ENCODE measurements at regions not wholly inside any gene's neighbourhood (a gene's known extent, or its start where the extent isn't known, plus 50 kb on each side); places are given as distances from the start of the nearest gene placed in this dataset.

DNA sequence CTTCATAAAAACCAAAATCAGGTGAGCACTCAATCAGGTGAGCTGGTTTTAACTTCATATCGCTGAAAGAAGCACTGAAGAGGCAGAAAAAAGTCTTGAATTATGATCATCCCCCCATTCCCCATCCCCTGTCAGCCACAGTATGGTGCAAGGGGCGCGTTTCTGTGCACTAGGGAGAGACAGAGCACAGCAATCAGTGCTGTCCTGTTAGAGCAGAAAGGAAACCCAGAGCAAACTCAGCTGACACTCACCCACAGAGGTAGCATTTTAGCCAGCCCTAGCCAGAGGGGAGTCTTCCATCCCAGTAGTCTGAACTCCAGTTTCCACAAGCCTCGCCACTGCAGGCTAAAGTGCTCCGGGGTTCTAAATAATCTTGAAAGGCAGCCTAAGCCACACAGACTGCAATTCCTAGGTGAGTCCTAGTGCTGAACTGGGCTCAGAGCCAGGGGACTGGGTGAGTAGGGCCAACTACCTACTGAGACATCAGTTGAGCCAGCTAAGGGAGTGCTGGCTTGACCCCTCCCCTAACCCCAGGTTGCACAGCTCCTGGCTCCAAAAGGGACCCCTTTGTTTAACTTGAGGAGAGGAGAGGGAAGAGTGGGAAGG lies 1352.6 kb upstream of the GJE1 start:
- TF ChIP-seq CTCF (IDR thresholded peaks at IDR 0.05; ENCODE audit: partially characterized antibody, unreplicated experiment) = no peak
- DNase-seq = no peak
- H3K27ac Mint-ChIP-seq (ENCODE audit: unreplicated experiment) = no peak overlapping the region
- no peak overlapping the region for H3K4me3 Mint-ChIP-seq (ENCODE audit: unreplicated experiment)
- peaks cover 1% of the 10 kb centered on the region for H3K9me3 Mint-ChIP-seq (ENCODE audit: unreplicated experiment)
- H3K27me3 Mint-ChIP-seq (ENCODE audit: unreplicated experiment) = no peaks in the 10 kb centered on the region
- no peaks in the 10 kb centered on the region for H3K4me1 Mint-ChIP-seq (ENCODE audit: low read depth, unreplicated experiment)
- H3K36me3 Mint-ChIP-seq (ENCODE audit: unreplicated experiment) = no peaks in the 10 kb centered on the region

GRCh38 chr6:140779341-140779740 lies 1353.4 kb upstream of the GJE1 start:
- no peak for TF ChIP-seq CTCF (IDR thresholded peaks at IDR 0.05; ENCODE audit: partially characterized antibody, unreplicated experiment)
- no peaks in the 10 kb centered on the region for H3K27me3 Mint-ChIP-seq (ENCODE audit: unreplicated experiment)
- H3K4me1 Mint-ChIP-seq (ENCODE audit: low read depth, unreplicated experiment) = no peaks in the 10 kb centered on the region
- no peak overlapping the region for H3K4me3 Mint-ChIP-seq (ENCODE audit: unreplicated experiment)
- H3K9me3 Mint-ChIP-seq (ENCODE audit: unreplicated experiment) = peaks cover 1% of the 10 kb centered on the region
- no peak overlapping the region for H3K27ac Mint-ChIP-seq (ENCODE audit: unreplicated experiment)
- no peaks in the 10 kb centered on the region for H3K36me3 Mint-ChIP-seq (ENCODE audit: unreplicated experiment)
- no peak for DNase-seq

DNA sequence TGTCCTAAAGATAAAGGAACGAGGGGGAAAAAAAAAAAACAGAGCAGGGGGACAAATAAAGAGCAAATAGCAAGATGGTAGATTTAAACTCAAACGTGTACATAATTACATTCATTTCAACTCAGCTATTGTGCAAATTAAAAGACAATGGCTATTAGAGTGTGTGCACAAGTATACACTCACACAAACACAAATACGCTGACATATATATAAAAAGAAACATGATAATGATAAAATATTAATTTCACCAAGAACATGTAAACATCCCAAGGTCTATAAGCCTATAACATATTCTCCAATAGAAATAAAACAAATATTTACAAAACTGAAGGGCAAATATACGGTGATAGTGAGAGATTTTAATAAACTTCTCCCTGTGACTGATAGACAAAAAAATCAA lies 1354.9 kb upstream of the GJE1 start:
- no peak for TF ChIP-seq CTCF (IDR thresholded peaks at IDR 0.05; ENCODE audit: partially characterized antibody, unreplicated experiment)
- no peak for DNase-seq
- peaks cover 1% of the 10 kb centered on the region for H3K9me3 Mint-ChIP-seq (ENCODE audit: unreplicated experiment)
- H3K4me3 Mint-ChIP-seq (ENCODE audit: unreplicated experiment) = no peak overlapping the region
- H3K36me3 Mint-ChIP-seq (ENCODE audit: unreplicated experiment) = no peaks in the 10 kb centered on the region
- H3K4me1 Mint-ChIP-seq (ENCODE audit: low read depth, unreplicated experiment) = no peaks in the 10 kb centered on the region
- no peaks in the 10 kb centered on the region for H3K27me3 Mint-ChIP-seq (ENCODE audit: unreplicated experiment)
- no peak overlapping the region for H3K27ac Mint-ChIP-seq (ENCODE audit: unreplicated experiment)

DNA sequence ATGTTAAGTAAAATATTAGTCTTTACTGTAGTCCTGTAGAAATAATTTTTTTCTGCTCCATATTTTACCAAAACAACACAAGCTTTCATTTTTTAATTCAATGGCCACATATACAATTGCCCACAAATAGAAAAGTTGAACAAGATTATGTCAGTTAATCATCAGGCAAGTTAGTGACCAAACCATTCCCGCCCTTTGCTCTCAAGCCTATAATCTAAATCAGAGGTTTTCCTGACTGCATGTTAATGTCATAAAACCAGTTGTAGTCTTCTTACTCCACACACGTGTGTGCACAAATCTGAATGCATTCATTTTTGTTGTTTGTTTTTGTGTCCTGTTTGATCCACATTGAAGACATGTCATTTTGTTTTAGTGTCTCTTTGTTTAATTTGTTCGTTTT lies 1357.7 kb upstream of the GJE1 start:
- H3K36me3 Mint-ChIP-seq (ENCODE audit: unreplicated experiment) = no peaks in the 10 kb centered on the region
- no peak overlapping the region for H3K27ac Mint-ChIP-seq (ENCODE audit: unreplicated experiment)
- no peak overlapping the region for H3K4me3 Mint-ChIP-seq (ENCODE audit: unreplicated experiment)
- peaks cover 1% of the 10 kb centered on the region for H3K9me3 Mint-ChIP-seq (ENCODE audit: unreplicated experiment)
- no peak for TF ChIP-seq CTCF (IDR thresholded peaks at IDR 0.05; ENCODE audit: partially characterized antibody, unreplicated experiment)
- no peaks in the 10 kb centered on the region for H3K4me1 Mint-ChIP-seq (ENCODE audit: low read depth, unreplicated experiment)
- no peaks in the 10 kb centered on the region for H3K27me3 Mint-ChIP-seq (ENCODE audit: unreplicated experiment)
- DNase-seq = no peak

- Mint-ChIP-seq H3K36me3 (ENCODE audit: unreplicated experiment) (no peaks in the 10 kb centered on the region), H3K9me3 (ENCODE audit: unreplicated experiment) (peaks cover 1% of the 10 kb centered on the region), H3K4me3 (ENCODE audit: unreplicated experiment) (no peak overlapping the region), H3K4me1 (ENCODE audit: low read depth, unreplicated experiment) (no peaks in the 10 kb centered on the region), H3K27ac (ENCODE audit: unreplicated experiment) (no peak overlapping the region), H3K27me3 (ENCODE audit: unreplicated experiment) (no peaks in the 10 kb centered on the region)
- DNase-seq = no peak
- TF ChIP-seq CTCF (IDR thresholded peaks at IDR 0.05; ENCODE audit: partially characterized antibody, unreplicated experiment) = no peak
Observed at GRCh38 chr6:140774080-140774505, 1358.6 kb upstream of the GJE1 start.

Data from glutamatergic neuron (in vitro differentiated cells).